ENCODE measurements at regions not wholly inside any gene's neighbourhood (a gene's known extent, or its start where the extent isn't known, plus 50 kb on each side); places are given as distances from the start of the nearest gene placed in this dataset.
A peak's percentile ranks its signal among the peaks of the same experiment; 100 is the strongest.

DNA sequence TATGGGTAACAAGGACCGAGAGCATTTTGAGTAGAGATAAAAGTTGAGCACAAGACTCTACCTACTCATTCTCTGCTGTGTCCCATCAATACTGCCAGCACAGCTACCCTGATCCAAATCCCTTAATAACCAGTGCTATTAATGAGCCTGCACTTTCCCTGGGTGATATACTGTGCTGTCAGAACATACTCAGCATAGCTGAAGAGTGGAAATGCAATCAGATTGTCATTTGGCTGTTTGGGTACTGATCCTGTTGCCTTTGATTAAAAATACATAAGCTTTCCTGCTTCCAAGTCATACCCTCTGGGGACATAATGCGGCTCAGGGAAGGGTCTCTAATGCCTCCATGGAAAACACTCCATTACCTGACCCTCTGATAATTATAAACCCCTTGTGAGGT lies 917.5 kb downstream of the SQOR start:
- DNase-seq = no peak

DNA sequence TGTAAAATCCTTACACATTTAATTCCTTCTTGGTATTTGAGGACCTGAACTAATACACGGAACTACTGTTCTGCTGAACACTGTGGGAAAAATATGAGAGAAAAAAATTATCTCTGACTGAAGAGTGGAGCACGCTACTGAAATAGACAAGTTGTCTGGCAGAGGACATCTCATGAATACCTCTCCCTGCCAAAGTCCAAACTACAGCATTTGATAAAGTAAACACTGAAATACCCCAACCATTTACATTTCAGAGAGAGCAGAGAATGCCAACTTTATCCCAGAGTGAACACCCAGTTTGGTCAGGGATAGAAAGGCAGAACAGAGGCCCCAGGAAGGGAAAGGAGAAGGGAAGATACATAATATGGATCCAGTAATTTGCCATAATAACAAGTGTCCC lies 920.7 kb downstream of the SQOR start:
- no peak for DNase-seq

DNA sequence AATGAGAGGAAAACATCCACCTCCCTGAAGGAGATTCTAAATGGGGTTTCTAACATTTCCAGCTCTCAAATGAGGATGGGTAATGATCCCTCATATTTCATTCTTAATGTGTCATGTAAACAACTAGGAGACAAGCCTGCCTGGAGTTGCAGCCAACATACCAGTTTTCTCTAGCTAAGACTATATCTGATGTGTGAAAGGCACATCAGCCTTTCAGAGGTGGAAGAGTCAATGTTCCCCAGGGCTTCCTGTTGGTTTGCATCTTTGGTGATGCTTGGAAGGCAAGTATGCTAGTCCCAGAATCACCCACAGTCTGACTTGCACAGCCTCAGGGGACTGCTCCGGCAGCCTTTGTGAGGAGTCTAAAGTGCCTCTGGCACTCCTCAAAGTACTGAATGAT lies 921.2 kb downstream of the SQOR start:
- DNase-seq = no peak

GRCh38 chr15:46556559-46557379 lies 921.9 kb downstream of the SQOR start:
- no peak for DNase-seq

- no peak for DNase-seq
Observed at GRCh38 chr15:46567968-46568367, 933.1 kb downstream of the SQOR start.

- DNase-seq = no peak
Observed at GRCh38 chr15:46569781-46570180, 935.0 kb downstream of the SQOR start.

GRCh38 chr15:46576646-46577395 lies 942.0 kb downstream of the SQOR start:
- peak; percentile 65 for DNase-seq

DNA sequence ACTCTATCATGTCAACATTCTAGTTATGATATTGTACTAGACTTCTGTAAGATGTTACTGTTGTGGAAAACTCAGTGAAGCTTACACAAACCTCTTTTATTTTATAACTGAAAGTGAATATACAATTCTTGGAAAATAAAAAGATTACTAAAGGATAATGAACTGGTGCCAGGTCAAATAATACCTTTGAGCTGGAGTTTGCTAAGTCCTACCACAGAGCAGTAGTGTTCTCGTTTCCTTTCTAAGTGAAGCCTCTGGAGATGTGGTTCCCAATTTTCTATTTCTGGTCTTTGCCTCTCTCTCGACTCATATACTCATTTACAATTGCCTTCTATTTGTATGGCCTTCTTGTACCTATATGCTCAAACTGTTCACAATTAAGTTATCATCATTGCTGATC lies 942.9 kb downstream of the SQOR start:
- no peak for DNase-seq

DNA sequence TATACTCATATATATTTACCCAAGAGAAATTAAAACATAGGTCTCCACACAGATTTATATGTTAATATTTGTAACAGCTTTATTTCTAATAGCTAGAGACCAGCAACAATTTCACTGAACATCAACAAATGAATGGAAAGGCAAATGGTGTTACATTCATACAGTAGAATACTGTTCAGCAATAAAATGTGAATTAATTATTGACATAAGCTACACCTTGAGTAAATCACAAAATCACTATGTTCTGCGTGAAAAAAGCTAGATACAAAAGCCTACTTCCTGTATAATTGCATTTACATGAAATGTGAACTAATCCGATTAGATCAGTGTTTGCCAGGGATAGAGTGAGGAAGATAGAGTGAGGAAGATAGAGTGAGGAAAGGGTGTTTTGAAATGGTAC lies 945.7 kb downstream of the SQOR start:
- DNase-seq = no peak

DNA sequence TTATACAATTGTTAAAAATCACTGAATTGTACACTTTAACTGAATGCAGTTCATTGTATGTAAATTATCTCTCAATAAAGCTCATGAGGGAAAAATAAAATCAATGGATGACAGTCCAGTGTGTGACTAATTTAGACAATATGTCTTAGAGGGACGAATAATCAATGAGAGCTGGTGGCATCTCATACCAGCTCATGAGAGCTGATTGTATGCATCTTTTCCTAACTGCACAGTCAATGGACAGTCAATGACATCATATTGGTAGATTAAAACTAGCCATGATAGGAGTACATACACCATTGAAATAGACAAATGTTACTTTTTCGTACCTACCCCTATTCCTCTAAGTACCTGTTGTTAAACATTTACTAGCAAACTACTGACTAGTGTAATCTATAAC lies 946.1 kb downstream of the SQOR start:
- DNase-seq = no peak

DNA sequence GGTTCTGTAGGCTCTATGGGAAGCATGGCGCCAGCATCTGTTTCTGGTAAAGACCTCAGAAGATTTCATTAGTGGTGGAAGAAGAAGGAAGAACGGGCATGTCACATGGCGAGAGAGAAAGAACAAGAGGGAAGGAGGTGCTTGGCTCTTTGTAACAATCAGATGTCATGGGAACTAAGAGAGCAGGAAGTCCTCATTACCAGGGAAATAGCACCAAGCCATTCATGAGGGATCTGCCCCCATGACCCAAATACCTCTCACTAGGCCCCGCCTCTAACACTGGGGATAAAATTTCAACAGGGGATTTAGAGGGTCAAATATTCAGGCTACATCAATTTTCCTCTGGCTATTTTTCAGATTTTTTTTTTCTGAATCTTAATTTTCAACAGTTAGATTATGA lies 954.3 kb downstream of the SQOR start:
- no peak for DNase-seq

DNA sequence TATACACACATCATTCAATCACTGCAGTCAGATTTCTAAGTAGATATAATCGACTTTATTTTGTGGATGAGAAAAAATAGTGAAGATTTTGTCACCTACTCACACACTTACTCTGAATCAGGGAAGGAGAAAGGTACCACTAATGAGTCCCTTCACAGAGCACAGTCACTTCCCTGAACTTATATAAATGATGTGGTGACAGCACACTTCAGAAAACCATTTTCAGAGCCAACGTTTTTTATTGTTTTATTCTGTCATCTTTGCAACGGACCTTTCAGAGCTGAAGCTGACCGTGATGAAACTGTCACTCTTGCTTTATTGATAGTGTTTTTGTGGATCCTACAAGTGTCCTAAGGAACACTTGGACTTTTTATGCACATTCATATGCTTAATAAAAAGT lies 956.6 kb downstream of the SQOR start:
- no peak for DNase-seq

DNA sequence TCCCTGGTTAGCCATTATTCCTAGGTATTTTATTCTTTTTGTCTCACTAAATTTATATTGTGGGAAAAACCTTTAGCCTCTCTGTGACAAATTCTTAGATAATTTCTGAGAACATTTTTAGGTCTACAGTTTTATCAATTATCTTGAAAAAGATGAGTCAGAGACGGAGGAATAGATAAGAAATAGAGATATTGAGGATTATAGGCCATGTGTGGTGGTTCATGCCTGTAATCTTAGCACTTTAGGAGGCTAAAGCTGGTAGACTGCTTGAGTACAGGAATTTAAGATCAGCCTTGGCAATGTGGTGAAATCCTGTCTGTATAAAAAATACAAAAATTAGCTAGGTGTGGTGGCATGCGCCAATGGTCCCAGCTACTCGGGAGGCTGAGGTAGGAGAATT lies 960.2 kb downstream of the SQOR start:
- no peak for DNase-seq

DNA sequence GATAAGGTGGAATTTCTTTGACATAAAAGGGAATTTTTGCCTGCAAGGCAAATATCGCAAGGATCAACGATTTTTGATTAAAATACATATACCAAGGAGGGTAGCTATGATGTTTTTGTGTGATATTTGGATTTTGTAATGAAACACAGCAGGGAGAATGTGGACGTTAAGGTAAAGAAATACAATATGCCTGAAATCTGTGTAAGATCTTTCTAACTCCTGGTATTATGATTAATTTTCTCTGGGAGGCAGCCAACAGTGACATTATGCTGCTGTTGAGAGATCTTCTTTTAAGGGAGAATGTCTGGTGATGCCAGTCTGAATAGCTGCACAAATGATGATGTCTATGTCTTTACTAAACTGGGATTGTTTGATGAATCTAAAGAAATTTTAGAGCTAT lies 972.2 kb downstream of the SQOR start:
- no peak for DNase-seq

- DNase-seq = no peak
Observed at GRCh38 chr15:46616033-46616432, 981.2 kb downstream of the SQOR start.

DNA sequence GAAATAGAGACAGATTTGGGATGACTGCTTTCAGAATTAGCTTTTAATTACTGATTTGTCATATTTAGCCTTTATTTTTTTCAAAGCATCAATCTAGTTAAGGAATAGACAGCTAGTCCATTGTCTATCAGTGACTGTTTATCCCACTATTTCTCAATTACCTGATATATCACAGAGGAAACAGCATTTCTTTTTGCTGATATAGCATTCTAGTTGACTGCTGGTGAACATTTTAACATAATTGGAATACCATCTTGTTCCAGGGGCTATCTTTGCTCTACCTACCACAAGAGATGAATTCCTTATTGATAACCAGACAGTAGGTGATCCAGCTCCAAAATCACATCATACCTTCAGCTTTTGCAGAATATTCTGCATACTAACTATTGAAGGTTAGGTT lies 982.7 kb downstream of the SQOR start:
- no peak for DNase-seq

- no peak for DNase-seq
Observed at GRCh38 chr15:46618984-46619383, 984.2 kb downstream of the SQOR start.

DNA sequence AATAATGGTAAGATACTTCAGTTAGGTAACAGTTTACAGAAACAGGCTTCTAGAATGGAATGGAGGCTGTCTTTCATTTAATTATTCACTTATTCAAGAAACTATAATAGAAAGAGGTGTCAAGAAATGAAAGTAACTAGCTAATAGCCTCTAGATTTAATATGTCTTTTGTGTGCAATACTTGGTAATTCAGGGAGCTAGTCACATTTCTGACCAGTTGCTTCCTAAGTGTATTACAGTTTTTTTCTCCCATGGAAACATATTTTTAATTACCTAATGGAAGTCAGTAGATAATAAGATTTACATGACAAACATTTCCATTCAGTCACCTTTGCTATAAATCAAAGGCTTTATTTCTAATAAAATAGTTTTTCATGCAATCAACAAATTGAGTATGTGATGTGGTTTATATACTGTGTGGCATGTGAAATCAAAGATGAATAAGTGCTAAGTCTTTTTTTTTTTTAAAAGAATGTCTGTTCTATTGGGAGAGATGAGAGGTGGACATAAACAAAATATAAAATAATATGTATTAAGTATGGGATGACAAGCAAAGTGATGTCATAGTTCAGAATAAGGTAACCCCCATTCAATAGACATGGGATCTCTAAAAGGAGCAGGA lies 985.7 kb downstream of the SQOR start:
- DNase-seq = no peak

- DNase-seq = no peak
Observed at GRCh38 chr15:46622851-46623250, 988.0 kb downstream of the SQOR start.

GRCh38 chr15:46636206-46636605 lies 1001.4 kb downstream of the SQOR start:
- no peak for DNase-seq

GRCh38 chr15:46644501-46645481 lies 1010.0 kb downstream of the SQOR start:
- DNase-seq = no peak

DNA sequence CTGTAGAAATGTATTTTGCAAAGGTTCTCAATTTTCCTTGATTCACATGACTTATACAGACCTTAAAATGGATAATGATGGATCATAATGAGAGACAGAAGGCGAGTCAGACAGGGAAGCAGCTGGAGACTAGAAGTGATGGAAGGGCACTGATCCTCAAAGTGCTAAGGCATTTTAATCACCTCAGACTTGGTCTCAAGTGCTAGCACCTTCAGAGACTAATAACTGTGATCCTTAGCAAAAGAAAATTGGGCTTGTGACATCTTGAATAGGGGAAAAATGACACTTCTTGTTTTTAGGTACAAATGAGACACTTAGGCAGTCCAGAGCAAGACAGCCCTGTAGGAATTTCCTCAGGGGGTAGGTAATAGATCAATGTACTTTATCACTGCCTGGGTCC lies 1011.7 kb downstream of the SQOR start:
- no peak for DNase-seq
